SK-N-SH (cell line): ENCODE measurements at regions not wholly inside any gene's neighbourhood (a gene's known extent, or its start where the extent isn't known, plus 50 kb on each side); places are given as distances from the start of the nearest gene placed in this dataset.

ENCODE experiments used
- CTCF ChIA-PET: fragments of 300-600, 350-600 bp; formaldehyde crosslinking; extraction: SDS; loops from one replicate; lab custom pipeline; 2021; lab: Yijun Ruan, JAX
- POLR2A ChIA-PET: fragments of 350-600 bp; sonication (Branson Sonifier 250); formaldehyde crosslinking; extraction: SDS; loops from one replicate; lab custom pipeline; 2020; ENCODE audit warnings: antibody characterized with exemption, inconsistent platforms; lab: Yijun Ruan, JAX
- DNase-seq: peaks from one replicate; pipeline ENCODE4 v3.0.0; 2012
- H2AFZ ChIP-seq: fragments of 200-600 bp; sonication (generic); 2 replicates; pipeline ENCODE4 v1.8.1; 2016; ENCODE audit warnings: antibody characterized with exemption, mild to moderate bottlenecking, low read depth
- H3F3A ChIP-seq: fragments of 200-600 bp; sonication (generic); replicated peaks from 2 replicates; pipeline ENCODE3; 2016; ENCODE audit warnings: antibody characterized with exemption, mild to moderate bottlenecking; ENCODE audit not compliant: insufficient read depth
- H3K27ac ChIP-seq, 2 experiments: fragments of 200-500 bp in 1 of 2; fragments of 200-600 bp in 1 of 2; sonication (Bioruptor generic) in 1 of 2; sonication (generic), shearing (Covaris generic) in 1 of 2; 2 replicates each; pipeline versions ENCODE4 v1.5.1 to v1.6.1; 2014 to 2016; ENCODE audit warnings: low read depth in 2 of 2, inconsistent platforms in 1 of 2, low read length in 1 of 2, mild to moderate bottlenecking in 1 of 2, mixed read lengths in 1 of 2
- H3K27me3 ChIP-seq: fragments of 200-600 bp; sonication (generic), shearing (Covaris generic); 2 replicates; pipeline ENCODE4 v1.6.1; 2016; ENCODE audit warnings: mixed run types; ENCODE audit not compliant: insufficient read depth
- H3K36me3 ChIP-seq, 2 experiments: fragments of 200-500 bp in 1 of 2; fragments of 200-600 bp in 1 of 2; sonication (Bioruptor generic) in 1 of 2; sonication (generic) in 1 of 2; replicated peaks in 1 of 2; 2 replicates each; pipeline versions ENCODE3 to v1.5.1; 2014 to 2016; ENCODE audit warnings: low read length in 1 of 2, mild to moderate bottlenecking in 1 of 2; ENCODE audit not compliant: insufficient read depth in 2 of 2, control insufficient read depth in 1 of 2
- H3K4me1 ChIP-seq, 2 experiments: fragments of 200-500 bp in 1 of 2; fragments of 200-600 bp in 1 of 2; sonication (Bioruptor generic) in 1 of 2; sonication (generic), shearing (Covaris generic) in 1 of 2; 2 replicates each; pipeline versions ENCODE4 v1.5.1 to v1.6.1; 2014 to 2016; ENCODE audit warnings: low read depth in 1 of 2, low read length in 1 of 2, mixed run types in 1 of 2; ENCODE audit not compliant: insufficient read depth in 2 of 2, control insufficient read depth in 1 of 2
- H3K4me2 ChIP-seq: fragments of 200-600 bp; sonication (generic), shearing (Covaris generic); 2 replicates; pipeline ENCODE4 v1.6.1; 2017; ENCODE audit warnings: mixed run types
- H3K4me3 ChIP-seq, 2 experiments: fragments of 200-500 bp in 1 of 2; fragments of 200-600 bp in 1 of 2; sonication (Bioruptor generic) in 1 of 2; sonication (generic), shearing (Covaris generic) in 1 of 2; 2 replicates each; pipeline versions ENCODE4 v1.5.1 to v1.8.1; 2014 to 2016; ENCODE audit warnings: low read depth in 2 of 2, inconsistent platforms in 1 of 2, low read length in 1 of 2, mild to moderate bottlenecking in 1 of 2, mixed read lengths in 1 of 2, moderate library complexity in 1 of 2
- H3K79me2 ChIP-seq: fragments of 200-600 bp; sonication (generic); 2 replicates; pipeline ENCODE4 v1.8.1; 2017; ENCODE audit warnings: mild to moderate bottlenecking; ENCODE audit not compliant: insufficient read depth
- H3K9ac ChIP-seq: fragments of 200-600 bp; sonication (generic); 2 replicates; pipeline ENCODE4 v1.6.1; 2017; ENCODE audit warnings: mixed run types
- H3K9me2 ChIP-seq: fragments of 200-600 bp; sonication (generic); 2 replicates; pipeline ENCODE4 v1.6.1; 2017; ENCODE audit warnings: mixed run types
- H3K9me3 ChIP-seq: fragments of 200-600 bp; sonication (generic); 2 replicates; pipeline ENCODE4 v1.6.1; 2017; ENCODE audit warnings: mixed run types, mild to moderate bottlenecking, moderate library complexity
- H4K20me1 ChIP-seq: fragments of 200-600 bp; sonication (generic); 2 replicates; pipeline ENCODE4 v1.6.1; 2017; ENCODE audit warnings: mild to moderate bottlenecking, mixed run types; ENCODE audit not compliant: insufficient read depth
- CHD2 ChIP-seq: fragments of 150-350 bp; IDR thresholded peaks from 2 replicates; pipeline ENCODE4 v1.6.1; 2018; ENCODE audit warnings: low read length; ENCODE audit not compliant: partially characterized antibody
- ELF1 ChIP-seq: IDR thresholded peaks from 2 replicates; pipeline ENCODE4 v1.4.0; 2012
- EP300 ChIP-seq, 2 experiments: IDR thresholded peaks; 2 replicates each; pipeline versions ENCODE4 v1.4.0 to v1.6.1; 2012; ENCODE audit warnings: borderline replicate concordance in 1 of 2, low read depth in 1 of 2, low read length in 1 of 2
- EZH2phosphoT487 ChIP-seq: fragments of 200-600 bp; sonication (generic); IDR thresholded peaks from 2 replicates; pipeline ENCODE4 v1.6.1; 2017; ENCODE audit warnings: low read depth, mixed run types, mild to moderate bottlenecking, antibody characterized with exemption, moderate library complexity, borderline replicate concordance
- FOSL2 ChIP-seq: IDR thresholded peaks from 2 replicates; pipeline ENCODE4 v1.4.0; 2012; ENCODE audit warnings: low read depth, mild to moderate bottlenecking, moderate library complexity, borderline replicate concordance
- FOXJ3 ChIP-seq: sonication (generic); formaldehyde crosslinking; IDR thresholded peaks from 2 replicates; pipeline ENCODE4 v1.5.1; 2020; ENCODE audit warnings: mild to moderate bottlenecking, missing genetic modification reagents
- GABPA ChIP-seq: IDR thresholded peaks from 2 replicates; pipeline ENCODE4 v1.4.0; 2012; ENCODE audit warnings: low read depth, mild to moderate bottlenecking
- GATA2 ChIP-seq: sonication (generic); formaldehyde crosslinking; IDR thresholded peaks from 2 replicates; pipeline ENCODE4 v1.5.0; 2020; ENCODE audit warnings: mild to moderate bottlenecking, missing genetic modification reagents
- JUND ChIP-seq: IDR thresholded peaks from 2 replicates; pipeline ENCODE4 v1.4.0; 2012
- MXI1 ChIP-seq: IDR thresholded peaks from 2 replicates; pipeline ENCODE4 v1.6.1; 2012; ENCODE audit warnings: mild to moderate bottlenecking, low read depth, low read length, improper control_type of control experiment
- NFIC ChIP-seq: IDR thresholded peaks from 2 replicates; pipeline ENCODE4 v1.4.0; 2012; ENCODE audit warnings: borderline replicate concordance
- NRF1 ChIP-seq: IDR thresholded peaks from 2 replicates; pipeline ENCODE4 v1.6.1; 2012; ENCODE audit warnings: low read depth, mild to moderate bottlenecking, low read length
- PBX3 ChIP-seq: IDR thresholded peaks from 2 replicates; pipeline ENCODE4; 2012
- POLR2AphosphoS5 ChIP-seq: IDR thresholded peaks from 2 replicates; pipeline ENCODE4 v1.6.1; 2012; ENCODE audit warnings: low read depth, low read length
- RAD21 ChIP-seq: IDR thresholded peaks from 2 replicates; pipeline ENCODE4 v1.6.1; 2012; ENCODE audit warnings: mild to moderate bottlenecking, low read length
- RXRA ChIP-seq: IDR thresholded peaks from 2 replicates; pipeline ENCODE4 v1.4.0; 2012; ENCODE audit warnings: low read depth, mild to moderate bottlenecking, borderline replicate concordance
- SIN3A ChIP-seq: IDR thresholded peaks from 2 replicates; pipeline ENCODE4 v1.6.1; 2012; ENCODE audit warnings: low read depth, mild to moderate bottlenecking, low read length, moderate library complexity, borderline replicate concordance
- USF1 ChIP-seq: IDR thresholded peaks from 2 replicates; pipeline ENCODE4 v1.4.0; 2012; ENCODE audit warnings: low read depth, borderline replicate concordance
- USF2 ChIP-seq: fragments of 150-350 bp; IDR thresholded peaks from 2 replicates; pipeline ENCODE4 v1.6.1; 2017; ENCODE audit warnings: antibody characterized with exemption, low read length, low read depth, borderline replicate concordance
- YY1 ChIP-seq: IDR thresholded peaks from 2 replicates; pipeline ENCODE4 v1.4.0; 2012; ENCODE audit warnings: low read depth, mild to moderate bottlenecking
- ZBTB33 ChIP-seq: IDR thresholded peaks from 2 replicates; pipeline ENCODE4 v1.4.0; 2012; ENCODE audit warnings: low read depth, borderline replicate concordance
- WGBS: methylation state at CpG from one replicate; pipeline ENCODE4 v1.1.6; 2017; ENCODE audit warnings: low lambda C conversion rate; 5-methylcytosine and 5-hydroxymethylcytosine counted together

GRCh38 chr13:50152655-50153309, 137.5 kb downstream of the KCNRG start:
- DNase-seq: no peak
- CTCF ChIA-PET: no interaction called here
- no peak for TF ChIP-seq FOSL2
- no peak for TF ChIP-seq NFIC
- TF ChIP-seq GATA2 (CRISPR knock-in tag): no peak
- no peak for TF ChIP-seq FOXJ3 (CRISPR knock-in tag)
- no peak for TF ChIP-seq PBX3
- no peak for TF ChIP-seq NRF1
- no peak for TF ChIP-seq YY1
- TF ChIP-seq CHD2: no peak
- no peak for TF ChIP-seq USF1
- no peak for TF ChIP-seq JUND
- TF ChIP-seq GABPA: no peak
- TF ChIP-seq ZBTB33: no peak
- TF ChIP-seq MXI1: no peak
- H2AFZ ChIP-seq: peak overlapping the region; percentile 61; the same call in 1 of the 2 replicates
- peaks cover 2 to 7% of the 10 kb centered on the region in 2 experiments; a peak in 3 of 4 replicates for H3K4me1 ChIP-seq
- no peak overlapping the region for H3K27ac ChIP-seq
- H3F3A ChIP-seq: no peaks in the 10 kb centered on the region
- no peaks in the 10 kb centered on the region for H3K79me2 ChIP-seq
- H3K9ac ChIP-seq: no peak overlapping the region
- POLR2A ChIA-PET: no interaction called here
- H4K20me1 ChIP-seq: no peaks in the 10 kb centered on the region
- H3K36me3 ChIP-seq: no peaks in the 10 kb centered on the region
- no peaks in the 10 kb centered on the region for H3K27me3 ChIP-seq
- H3K4me2 ChIP-seq: peak overlapping the region; percentile 58
- H3K9me3 ChIP-seq: no peaks in the 10 kb centered on the region
- H3K4me3 ChIP-seq: no peak overlapping the region; a peak in 1 of 4 replicates
- WGBS: 93% methylated on average over 7 of the region's 7 CpGs
- H3K9me2 ChIP-seq: no peaks in the 10 kb centered on the region

- Histone ChIP-seq H3K4me2 (no peak overlapping the region), H2AFZ (no peak overlapping the region), H3K27me3 (no peaks in the 10 kb centered on the region), H3K4me1 (peaks cover 2 to 7% of the 10 kb centered on the region in 2 experiments; a peak in 3 of 4 replicates), H3K4me3 (no peak overlapping the region), H3K27ac (no peak overlapping the region), H3K9ac (no peak overlapping the region), H3K36me3 (no peaks in the 10 kb centered on the region), H3K9me2 (no peaks in the 10 kb centered on the region), H3K79me2 (no peaks in the 10 kb centered on the region), H3F3A (no peaks in the 10 kb centered on the region), H4K20me1 (no peaks in the 10 kb centered on the region), H3K9me3 (no peaks in the 10 kb centered on the region)
- WGBS: 87% methylated on average over 2 of the region's 2 CpGs
- ChIA-PET CTCF (no interaction called here), POLR2A (no interaction called here)
- no peak for DNase-seq
- TF ChIP-seq RXRA (no peak), YY1 (no peak), USF1 (no peak), EP300 (IDR thresholded peaks at IDR 0.05; ENCODE audit: borderline replicate concordance in 1 of 2, low read depth in 1 of 2, low read length in 1 of 2) (no peak), NFIC (no peak), USF2 (no peak), SIN3A (no peak), ELF1 (no peak), PBX3 (no peak), JUND (no peak), MXI1 (no peak), POLR2AphosphoS5 (no peak), EZH2phosphoT487 (no peak), GATA2 (CRISPR knock-in tag) (no peak), RAD21 (no peak)
Measured at GRCh38 chr13:50153401-50153800, 138.2 kb downstream of the KCNRG start.
